ENCODE measurements at regions not wholly inside any gene's neighbourhood (a gene's known extent, or its start where the extent isn't known, plus 50 kb on each side); places are given as distances from the start of the nearest gene placed in this dataset.
A peak's percentile ranks its signal among the peaks of the same experiment; 100 is the strongest.

GRCh38 chr3:43953814-43954692, 263.3 kb downstream of the ABHD5 start:
- no peak for DNase-seq (ENCODE audit: low spot score)
- in situ Hi-C loops (cut with MboI; ENCODE audit: low pct_unique_long_range_greater_than_20kb, low sequenced_read_pairs, unreplicated experiment), result no loop called here
- TF ChIP-seq CTCF (IDR thresholded peaks at IDR 0.05; ENCODE audit: extremely low read depth, insufficient read depth, missing control alignments), result no peak

- DNase-seq (ENCODE audit: low spot score), result no peak
- in situ Hi-C loops (cut with MboI; ENCODE audit: low pct_unique_long_range_greater_than_20kb, low sequenced_read_pairs, unreplicated experiment), result no loop called here
Measured at GRCh38 chr3:43956945-43957344, 266.2 kb downstream of the ABHD5 start.

GRCh38 chr3:43957553-43957952, 266.8 kb downstream of the ABHD5 start:
- peak; percentile 50 for DNase-seq (ENCODE audit: low spot score)
- no peak for TF ChIP-seq CTCF (IDR thresholded peaks at IDR 0.05; ENCODE audit: extremely low read depth, insufficient read depth, missing control alignments)
- in situ Hi-C loops (cut with MboI; ENCODE audit: low pct_unique_long_range_greater_than_20kb, low sequenced_read_pairs, unreplicated experiment), result no loop called here

More at GRCh38 chr3:43956945-43957344, 266.2 kb downstream of the ABHD5 start:
- no peak for TF ChIP-seq CTCF (IDR thresholded peaks at IDR 0.05; ENCODE audit: extremely low read depth, insufficient read depth, missing control alignments)

GRCh38 chr3:43958005-43958770, 267.4 kb downstream of the ABHD5 start:
- DNase-seq (ENCODE audit: low spot score), result no peak
- in situ Hi-C loops (cut with MboI; ENCODE audit: low pct_unique_long_range_greater_than_20kb, low sequenced_read_pairs, unreplicated experiment), result no loop called here
- TF ChIP-seq CTCF (IDR thresholded peaks at IDR 0.05; ENCODE audit: extremely low read depth, insufficient read depth, missing control alignments), result no peak

GRCh38 chr3:43958973-43959372, 268.2 kb downstream of the ABHD5 start:
- in situ Hi-C loops (cut with MboI; ENCODE audit: low pct_unique_long_range_greater_than_20kb, low sequenced_read_pairs, unreplicated experiment), result no loop called here
- no peak for TF ChIP-seq CTCF (IDR thresholded peaks at IDR 0.05; ENCODE audit: extremely low read depth, insufficient read depth, missing control alignments)
- no peak for DNase-seq (ENCODE audit: low spot score)

GRCh38 chr3:43959498-43960447, 269.0 kb downstream of the ABHD5 start:
- no peak for DNase-seq (ENCODE audit: low spot score)
- TF ChIP-seq CTCF (IDR thresholded peaks at IDR 0.05; ENCODE audit: extremely low read depth, insufficient read depth, missing control alignments), result no peak
- in situ Hi-C loops (cut with MboI; ENCODE audit: low pct_unique_long_range_greater_than_20kb, low sequenced_read_pairs, unreplicated experiment), result no loop called here
